GM12878 (cell line): ENCODE measurements at regions not wholly inside any gene's neighbourhood (a gene's known extent, or its start where the extent isn't known, plus 50 kb on each side); places are given as distances from the start of the nearest gene placed in this dataset.

Experiments used
- CTCF ChIP-seq, 3 experiments: IDR thresholded peaks in 2 of 3; conservative IDR thresholded peaks in 1 of 3; 2 replicates each; pipeline ENCODE4 v1.5.1; 2011; ENCODE audit warnings: low read depth in 3 of 3, low read length in 3 of 3, mild to moderate bottlenecking in 3 of 3, control low read depth in 2 of 3, moderate library complexity in 2 of 3, inconsistent platforms in 1 of 3, mixed read lengths in 1 of 3; ENCODE audit not compliant: control insufficient read depth in 2 of 3, insufficient read depth in 1 of 3; ENCODE audit errors: extremely low read depth in 1 of 3
- EP300 ChIP-seq, 2 experiments: fragments of 150-350 bp in 1 of 2; IDR thresholded peaks; 2 replicates each; pipeline ENCODE4 v1.6.1; 2011 to 2012; ENCODE audit warnings: low read depth in 2 of 2, low read length in 2 of 2, borderline replicate concordance in 1 of 2, improper control_type of control experiment in 1 of 2, inconsistent platforms in 1 of 2; ENCODE audit not compliant: control insufficient read depth in 1 of 2
- MAX ChIP-seq: IDR thresholded peaks from 2 replicates; pipeline ENCODE4 v1.6.1; 2012; ENCODE audit warnings: low read depth, low read length, improper control_type of control experiment
- MXI1 ChIP-seq: fragments of 150-350 bp; IDR thresholded peaks from 2 replicates; pipeline ENCODE4 v1.6.1; 2011; ENCODE audit warnings: low read depth, mild to moderate bottlenecking, inconsistent platforms, low read length, improper control_type of control experiment
- PKNOX1 ChIP-seq: fragments of 450-650 bp; IDR thresholded peaks from 2 replicates; pipeline ENCODE4 v1.6.1; 2016; ENCODE audit warnings: mild to moderate bottlenecking
- RAD21 ChIP-seq: IDR thresholded peaks from 2 replicates; pipeline ENCODE4 v1.6.1; 2011; ENCODE audit warnings: mild to moderate bottlenecking, low read depth, low read length, moderate library complexity; ENCODE audit not compliant: insufficient read depth
- SP1 ChIP-seq: IDR thresholded peaks from one replicate; pipeline ENCODE4 v1.6.1; 2011; ENCODE audit warnings: low read depth, low read length
- ZBTB33 ChIP-seq: fragments of 450-650 bp; IDR thresholded peaks from 2 replicates; pipeline ENCODE4 v1.6.1; 2017; ENCODE audit warnings: mild to moderate bottlenecking

GRCh38 chr14:100384277-100384676, 61.1 kb downstream of the SLC25A47 start:
- TF ChIP-seq MXI1 (no peak), MAX (no peak), RAD21 (no peak), CTCF (IDR thresholded peaks at IDR 0.05 in 2 of 3, conservative IDR thresholded peaks at IDR 0.05 in 1 of 3; ENCODE audit: control insufficient read depth in 2 of 3, extremely low read depth in 1 of 3, insufficient read depth in 1 of 3, low read depth in 3 of 3, low read length in 3 of 3) (no peak), ZBTB33 (no peak), SP1 (no peak), EP300 (IDR thresholded peaks at IDR 0.05; ENCODE audit: borderline replicate concordance in 1 of 2, control insufficient read depth in 1 of 2, low read depth in 2 of 2, low read length in 2 of 2) (no peak), PKNOX1 (no peak)
